ENCODE measurements at regions not wholly inside any gene's neighbourhood (a gene's known extent, or its start where the extent isn't known, plus 50 kb on each side); places are given as distances from the start of the nearest gene placed in this dataset.

GRCh38 chr4:35723973-35724372, 520.3 kb downstream of the ARAP2 start:
- Mint-ChIP-seq H3K4me3 (no peak overlapping the region), H3K9me3 (no peaks in the 10 kb centered on the region), H3K27me3 (no peaks in the 10 kb centered on the region), H3K36me3 (ENCODE audit: low read depth) (no peaks in the 10 kb centered on the region), H3K27ac (no peak overlapping the region), H3K4me1 (no peaks in the 10 kb centered on the region)
- intact Hi-C loops (cut with micrococcal nuclease) = no loop called here
- no peak for ATAC-seq (ENCODE audit: low read depth)
- no peak for DNase-seq
- ChIA-PET POLR2A (no interaction called here), CTCF (no interaction called here)
- no peak for TF ChIP-seq CTCF (IDR thresholded peaks at IDR 0.05)

- ChIA-PET POLR2A (no interaction called here), CTCF (no interaction called here)
- no peak for TF ChIP-seq CTCF (IDR thresholded peaks at IDR 0.05)
- no peaks in the 10 kb centered on the region for H3K4me1 Mint-ChIP-seq
- intact Hi-C loops (cut with micrococcal nuclease) = no loop called here
- H3K9me3 Mint-ChIP-seq = no peaks in the 10 kb centered on the region
- H3K27ac Mint-ChIP-seq = no peak overlapping the region
- no peaks in the 10 kb centered on the region for H3K36me3 Mint-ChIP-seq (ENCODE audit: low read depth)
- H3K4me3 Mint-ChIP-seq = no peak overlapping the region
- DNase-seq (no peak), ATAC-seq (ENCODE audit: low read depth) (no peak)
- no peaks in the 10 kb centered on the region for H3K27me3 Mint-ChIP-seq
Observed at GRCh38 chr4:35725131-35725530, 519.2 kb downstream of the ARAP2 start.

- no peak overlapping the region for H3K4me3 Mint-ChIP-seq
- intact Hi-C loops (cut with micrococcal nuclease) = no loop called here
- CTCF ChIA-PET = no interaction called here
- no peaks in the 10 kb centered on the region for H3K4me1 Mint-ChIP-seq
- DNase-seq (no peak), ATAC-seq (ENCODE audit: low read depth) (no peak)
- POLR2A ChIA-PET = no interaction called here
- no peaks in the 10 kb centered on the region for H3K27me3 Mint-ChIP-seq
- H3K27ac Mint-ChIP-seq = no peak overlapping the region
- H3K9me3 Mint-ChIP-seq = peaks cover 2% of the 10 kb centered on the region
- no peak for TF ChIP-seq CTCF (IDR thresholded peaks at IDR 0.05)
- H3K36me3 Mint-ChIP-seq (ENCODE audit: low read depth) = no peaks in the 10 kb centered on the region
Observed at GRCh38 chr4:35730414-35730813, 513.9 kb downstream of the ARAP2 start.

GRCh38 chr4:35734381-35735098, 509.8 kb downstream of the ARAP2 start:
- no peaks in the 10 kb centered on the region for H3K27me3 Mint-ChIP-seq
- H3K4me3 Mint-ChIP-seq = no peak overlapping the region
- intact Hi-C loops (cut with micrococcal nuclease) = no loop called here
- POLR2A ChIA-PET = no interaction called here
- DNase-seq (no peak), ATAC-seq (ENCODE audit: low read depth) (no peak)
- H3K9me3 Mint-ChIP-seq = peaks cover 2% of the 10 kb centered on the region
- TF ChIP-seq CTCF (IDR thresholded peaks at IDR 0.05) = no peak
- no peaks in the 10 kb centered on the region for H3K36me3 Mint-ChIP-seq (ENCODE audit: low read depth)
- no peak overlapping the region for H3K27ac Mint-ChIP-seq
- H3K4me1 Mint-ChIP-seq = no peaks in the 10 kb centered on the region
- CTCF ChIA-PET = no interaction called here

- H3K27me3 Mint-ChIP-seq = no peaks in the 10 kb centered on the region
- H3K27ac Mint-ChIP-seq = no peak overlapping the region
- POLR2A ChIA-PET = no interaction called here
- ATAC-seq (ENCODE audit: low read depth) (no peak), DNase-seq (no peak)
- no peaks in the 10 kb centered on the region for H3K4me1 Mint-ChIP-seq
- no peak overlapping the region for H3K4me3 Mint-ChIP-seq
- no peaks in the 10 kb centered on the region for H3K36me3 Mint-ChIP-seq (ENCODE audit: low read depth)
- CTCF ChIA-PET = no interaction called here
- no peak for TF ChIP-seq CTCF (IDR thresholded peaks at IDR 0.05)
- intact Hi-C loops (cut with micrococcal nuclease) = no loop called here
- H3K9me3 Mint-ChIP-seq = peaks cover 3% of the 10 kb centered on the region
Observed at GRCh38 chr4:35739308-35739707, 505.0 kb downstream of the ARAP2 start.

All from activated B cell treated with CpG ODN at 0.5 μM for 24 hours (primary cell).